GM23248 (cell line): ENCODE measurements at regions not wholly inside any gene's neighbourhood (a gene's known extent, or its start where the extent isn't known, plus 50 kb on each side); places are given as distances from the start of the nearest gene placed in this dataset.
"Not testable (repeated sequence)": the region's sequence is repeated elsewhere in the genome, so short reads cannot be mapped to it uniquely, and the experiment has no call there.

ENCODE experiments used
- DNase-seq: peaks from one replicate; pipeline ENCODE4 v3.0.0-alpha.2; 2015
- H2AFZ ChIP-seq: fragments of 200-600 bp; sonication (generic); 2 replicates; pipeline ENCODE4 v1.6.1; 2016; ENCODE audit warnings: antibody characterized with exemption
- H3F3A ChIP-seq: fragments of 200-600 bp; sonication (generic); 2 replicates; pipeline ENCODE4 v1.6.1; 2016; ENCODE audit warnings: mild to moderate bottlenecking, antibody characterized with exemption, mixed run types; ENCODE audit not compliant: insufficient read depth
- H3K27ac ChIP-seq: fragments of 200-600 bp; sonication (generic); 2 replicates; pipeline ENCODE4 v1.5.1; 2016; ENCODE audit warnings: mild to moderate bottlenecking
- H3K27me3 ChIP-seq: fragments of 200-600 bp; sonication (generic); replicated peaks from 2 replicates; pipeline ENCODE4 v1.6.1; 2016; ENCODE audit warnings: mild to moderate bottlenecking; ENCODE audit not compliant: insufficient read depth
- H3K36me3 ChIP-seq: fragments of 200-600 bp; sonication (generic); 2 replicates; pipeline ENCODE4 v1.6.1; 2016; ENCODE audit warnings: low read depth, mild to moderate bottlenecking
- H3K4me1 ChIP-seq: fragments of 200-600 bp; sonication (generic); 2 replicates; pipeline ENCODE4 v1.6.1; 2016; ENCODE audit warnings: mild to moderate bottlenecking; ENCODE audit not compliant: insufficient read depth
- H3K4me2 ChIP-seq: fragments of 200-600 bp; sonication (generic); one replicate; pipeline ENCODE4 v1.6.1; 2016; ENCODE audit warnings: mild to moderate bottlenecking; ENCODE audit not compliant: unreplicated experiment
- H3K4me3 ChIP-seq: fragments of 200-600 bp; sonication (generic); 2 replicates; pipeline ENCODE4 v1.5.1; 2016; ENCODE audit warnings: mild to moderate bottlenecking
- H3K79me2 ChIP-seq: fragments of 200-600 bp; sonication (generic); 2 replicates; pipeline ENCODE4 v1.6.1; 2016; ENCODE audit warnings: mild to moderate bottlenecking; ENCODE audit not compliant: insufficient read depth
- H3K9ac ChIP-seq: fragments of 200-600 bp; sonication (generic); 2 replicates; pipeline ENCODE4 v1.6.1; 2016; ENCODE audit warnings: mild to moderate bottlenecking
- H3K9me2 ChIP-seq: fragments of 200-600 bp; sonication (generic); 2 replicates; pipeline ENCODE4 v1.6.1; 2016; ENCODE audit warnings: mixed run types, mild to moderate bottlenecking, moderate library complexity; ENCODE audit not compliant: insufficient read depth
- H3K9me3 ChIP-seq: fragments of 200-600 bp; sonication (generic); one replicate; pipeline ENCODE4 v1.6.1; 2017; ENCODE audit warnings: low read depth
- H4K20me1 ChIP-seq: fragments of 200-600 bp; sonication (generic); 2 replicates; pipeline ENCODE4 v1.6.0; 2016; ENCODE audit not compliant: insufficient read depth
- EZH2 ChIP-seq: fragments of 200-600 bp; sonication (generic); IDR thresholded peaks from 2 replicates; pipeline ENCODE4 v1.6.1; 2018; ENCODE audit warnings: antibody characterized with exemption, mild to moderate bottlenecking; ENCODE audit not compliant: insufficient read depth, poor library complexity, severe bottlenecking
- EZH2phosphoT487 ChIP-seq: fragments of 200-600 bp; sonication (generic); IDR thresholded peaks from 2 replicates; pipeline ENCODE4 v1.6.1; 2018; ENCODE audit warnings: antibody characterized with exemption, moderate library complexity, mild to moderate bottlenecking, low read depth; ENCODE audit not compliant: insufficient read depth
- WGBS, 2 experiments: methylation state at CpG; one replicate each; pipeline ENCODE4 v1.1.6; 2015 to 2017; ENCODE audit warnings: low lambda C conversion rate in 2 of 2, low coverage in 1 of 2; ENCODE audit errors: missing lambda C conversion rate in 2 of 2; 5-methylcytosine and 5-hydroxymethylcytosine counted together
- in situ Hi-C: fragments of 300-500 bp; cut with MboI; formaldehyde crosslinking; loops from 2 replicates; pipeline ENCODE4 v1.15.0; 2020

DNA sequence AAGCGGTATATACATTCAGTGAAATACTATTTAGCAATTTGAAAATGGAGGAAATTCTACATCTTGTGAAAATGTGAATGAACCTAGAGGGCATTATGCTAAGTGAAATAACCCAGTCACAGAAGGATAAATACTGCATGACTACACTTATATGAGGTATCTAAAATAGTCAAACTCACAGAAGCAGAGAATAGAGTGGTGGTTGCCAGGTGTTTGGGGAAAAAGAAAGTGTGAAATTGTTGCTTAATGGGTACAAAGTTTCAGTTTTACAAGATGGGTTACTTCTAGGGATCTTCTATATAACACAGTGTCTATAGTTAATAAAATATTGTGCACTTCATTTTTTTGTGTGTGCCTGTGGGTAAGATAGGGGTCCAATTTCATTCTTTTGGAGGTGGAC, 1152.0 kb downstream of the EPHA7 start:
- no peaks in the 10 kb centered on the region for H3K27me3 ChIP-seq
- no peak overlapping the region for H2AFZ ChIP-seq

DNA sequence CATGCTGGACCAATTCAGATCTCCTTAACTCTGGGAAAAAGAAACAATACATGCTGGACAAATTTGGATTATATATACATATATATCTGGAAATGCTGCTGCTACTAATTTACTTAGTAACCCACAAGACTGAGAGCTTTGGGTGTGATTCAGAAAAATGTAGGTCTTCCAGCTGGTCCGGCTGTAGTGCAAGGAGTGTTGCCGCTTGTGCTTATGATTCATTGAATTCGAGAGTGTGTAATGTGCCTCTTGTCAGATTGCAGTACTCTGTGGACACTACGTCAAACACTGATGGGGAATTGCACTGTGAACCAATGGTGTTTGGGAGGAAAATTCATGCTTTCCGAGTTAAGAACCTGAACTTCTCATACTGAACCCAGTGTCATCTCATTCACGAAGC, 1155.5 kb downstream of the EPHA7 start:
- Histone ChIP-seq H3K27me3 (no peaks in the 10 kb centered on the region), H3K9me3 (no peaks in the 10 kb centered on the region), H3K4me3 (no peak overlapping the region), H2AFZ (no peak overlapping the region), H3K4me2 (no peak overlapping the region), H3K9ac (no peak overlapping the region), H3K79me2 (no peaks in the 10 kb centered on the region), H3F3A (no peaks in the 10 kb centered on the region), H3K4me1 (no peaks in the 10 kb centered on the region), H3K9me2 (no peaks in the 10 kb centered on the region), H3K27ac (no peak overlapping the region), H4K20me1 (no peaks in the 10 kb centered on the region), H3K36me3 (no peaks in the 10 kb centered on the region)
- in situ Hi-C loops: no loop called here
- no peak for DNase-seq
- TF ChIP-seq EZH2: no peak
- no peak for TF ChIP-seq EZH2phosphoT487
- 9% methylated on average over 6 of the region's 6 CpGs for WGBS, 2 experiments

More for the DNA sequence above, 1152.0 kb downstream of the EPHA7 start:
- Histone ChIP-seq H3K4me2 (no peak overlapping the region), H3K9me3 (no peaks in the 10 kb centered on the region), H3K9me2 (no peaks in the 10 kb centered on the region), H3K4me3 (no peak overlapping the region), H3K36me3 (no peaks in the 10 kb centered on the region), H3K4me1 (no peaks in the 10 kb centered on the region), H3F3A (no peaks in the 10 kb centered on the region), H3K9ac (no peak overlapping the region), H3K27ac (no peak overlapping the region), H4K20me1 (no peaks in the 10 kb centered on the region), H3K79me2 (no peaks in the 10 kb centered on the region)
- WGBS, 2 experiments: 50 to 60% methylated on average over 1 of the region's 1 CpG
- no peak for TF ChIP-seq EZH2
- no peak for TF ChIP-seq EZH2phosphoT487
- in situ Hi-C loops: no loop called here
- DNase-seq: no peak

DNA sequence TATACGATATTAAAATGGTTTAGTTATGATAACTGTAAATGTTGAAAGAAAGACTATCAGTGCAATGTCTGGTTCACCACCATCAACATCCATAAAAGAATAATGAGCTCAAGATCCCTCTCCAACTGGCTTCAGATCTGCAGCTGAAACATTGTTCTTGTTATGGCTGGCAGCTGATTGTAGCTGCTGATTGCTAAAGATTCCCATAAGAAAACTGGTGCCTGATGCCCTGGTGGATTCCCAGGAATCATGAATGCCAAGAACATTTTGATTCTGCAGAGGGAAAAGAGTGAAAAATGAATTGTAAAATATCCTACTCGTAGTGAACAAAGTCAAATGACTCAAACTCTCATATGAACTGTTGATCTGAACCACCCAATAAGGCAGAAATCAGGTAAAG, 1160.2 kb downstream of the EPHA7 start:
- H3K9ac ChIP-seq: no peak overlapping the region
- in situ Hi-C loops: no loop called here
- no peaks in the 10 kb centered on the region for H3K27me3 ChIP-seq
- no peaks in the 10 kb centered on the region for H3K36me3 ChIP-seq
- H2AFZ ChIP-seq: no peak overlapping the region
- no peaks in the 10 kb centered on the region for H3K4me1 ChIP-seq
- H4K20me1 ChIP-seq: no peaks in the 10 kb centered on the region
- WGBS, 2 experiments: 0 to 2% methylated on average over 2 of the region's 2 CpGs
- TF ChIP-seq EZH2 (no peak), EZH2phosphoT487 (no peak)
- H3K4me2 ChIP-seq: no peak overlapping the region
- DNase-seq: no peak
- H3K4me3 ChIP-seq: no peak overlapping the region
- no peaks in the 10 kb centered on the region for H3K9me3 ChIP-seq
- no peak overlapping the region for H3K27ac ChIP-seq
- no peaks in the 10 kb centered on the region for H3F3A ChIP-seq
- no peaks in the 10 kb centered on the region for H3K79me2 ChIP-seq
- H3K9me2 ChIP-seq: no peaks in the 10 kb centered on the region

DNA sequence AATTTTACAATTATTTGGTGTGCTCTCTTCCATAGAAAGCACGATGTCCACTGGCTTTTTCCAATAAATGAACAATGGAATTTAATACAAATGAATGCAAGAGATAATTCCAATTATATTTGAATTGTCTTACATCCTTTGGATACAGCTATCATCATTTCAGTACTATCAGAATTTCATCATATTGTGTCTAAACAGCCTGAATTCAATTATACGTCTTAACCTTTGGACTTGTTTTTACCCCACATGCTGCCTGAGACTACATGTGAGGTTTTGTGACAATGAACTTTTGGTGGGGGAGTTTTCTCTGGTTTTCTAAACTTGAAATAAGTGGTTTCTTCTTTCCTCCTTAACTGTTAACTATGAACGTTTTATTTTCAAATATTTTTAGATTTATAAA, 1176.0 kb downstream of the EPHA7 start:
- no peaks in the 10 kb centered on the region for H3K27me3 ChIP-seq
- no peak overlapping the region for H3K4me3 ChIP-seq
- in situ Hi-C loops: no loop called here
- no peaks in the 10 kb centered on the region for H3K79me2 ChIP-seq
- no peaks in the 10 kb centered on the region for H4K20me1 ChIP-seq
- no peak overlapping the region for H3K9ac ChIP-seq
- no peak overlapping the region for H3K27ac ChIP-seq
- H3K36me3 ChIP-seq: no peaks in the 10 kb centered on the region
- no peaks in the 10 kb centered on the region for H3K9me3 ChIP-seq
- no peaks in the 10 kb centered on the region for H3F3A ChIP-seq
- H3K4me1 ChIP-seq: no peaks in the 10 kb centered on the region
- H3K4me2 ChIP-seq: no peak overlapping the region
- no peak overlapping the region for H2AFZ ChIP-seq
- no peak for DNase-seq
- WGBS, 2 experiments: 14 to 19% methylated on average over 3 of the region's 3 CpGs
- H3K9me2 ChIP-seq: no peaks in the 10 kb centered on the region
- no peak for TF ChIP-seq EZH2phosphoT487
- no peak for TF ChIP-seq EZH2

DNA sequence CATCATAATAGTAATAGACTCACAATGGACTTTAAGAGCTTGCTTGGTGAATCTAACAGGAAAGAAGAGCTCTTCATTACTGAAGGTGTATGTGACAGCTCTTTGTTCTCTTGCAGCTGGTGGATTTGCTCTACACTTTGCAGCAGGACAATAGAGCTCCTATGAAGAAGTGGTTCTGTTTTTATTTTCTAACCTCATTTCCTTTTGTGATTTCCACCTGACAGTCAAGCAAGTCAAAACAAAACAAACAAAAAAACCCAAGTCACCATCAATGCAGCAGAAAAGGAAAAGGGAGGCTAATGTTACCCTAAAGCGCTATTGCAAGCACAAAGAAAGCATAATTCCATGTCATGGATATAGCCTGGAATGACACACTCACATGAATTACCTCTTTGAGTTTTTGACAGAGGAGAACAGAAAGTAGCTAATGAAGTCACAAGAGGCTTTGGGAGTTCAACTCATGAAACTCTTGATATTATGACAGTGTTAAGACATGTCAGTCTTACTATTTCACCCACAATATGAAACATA, 1188.1 kb downstream of the EPHA7 start:
- H3K4me3 ChIP-seq: no peak overlapping the region
- DNase-seq: no peak
- in situ Hi-C loops: no loop called here
- H2AFZ ChIP-seq: no peak overlapping the region
- no peaks in the 10 kb centered on the region for H3F3A ChIP-seq
- H3K27me3 ChIP-seq: no peaks in the 10 kb centered on the region
- H3K9me3 ChIP-seq: no peaks in the 10 kb centered on the region
- H3K9ac ChIP-seq: no peak overlapping the region
- no peaks in the 10 kb centered on the region for H3K36me3 ChIP-seq
- H3K4me2 ChIP-seq: no peak overlapping the region
- no peaks in the 10 kb centered on the region; the same call in 1 of the 2 replicates for H3K9me2 ChIP-seq
- 0 to 3% methylated on average over 1 of the region's 1 CpG for WGBS, 2 experiments
- H3K27ac ChIP-seq: no peak overlapping the region
- H3K79me2 ChIP-seq: no peaks in the 10 kb centered on the region
- no peaks in the 10 kb centered on the region for H3K4me1 ChIP-seq
- no peaks in the 10 kb centered on the region for H4K20me1 ChIP-seq
- TF ChIP-seq EZH2phosphoT487: no peak
- no peak for TF ChIP-seq EZH2

DNA sequence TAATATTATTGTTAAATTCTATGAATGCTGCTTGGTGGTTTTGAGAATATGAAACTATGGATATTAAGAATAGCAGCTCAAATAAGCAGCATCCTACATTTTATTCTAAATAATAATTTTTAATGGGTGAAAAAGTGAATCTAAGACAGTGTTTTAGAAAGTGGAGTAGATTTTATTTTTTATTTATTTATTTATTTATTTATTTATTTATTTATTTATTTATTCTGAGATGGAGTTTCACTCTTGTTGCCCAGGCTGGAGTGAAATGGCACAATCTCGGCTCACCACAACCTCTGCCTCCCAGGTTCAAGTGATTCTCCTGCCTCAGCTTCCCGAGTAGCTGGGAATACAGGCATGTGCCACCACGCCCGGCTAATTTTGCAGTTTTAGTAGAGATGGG, 1199.4 kb downstream of the EPHA7 start:
- in situ Hi-C loops, H3K4me1 ChIP-seq: not testable (repeated sequence)

More for the DNA sequence above, 1199.4 kb downstream of the EPHA7 start:
- WGBS, 2 experiments: 32 to 43% methylated on average over 4 of the region's 4 CpGs
- not testable (repeated sequence) for H3K27ac ChIP-seq, H3K9ac ChIP-seq, H3K36me3 ChIP-seq, DNase-seq, H3K9me3 ChIP-seq, H3K4me2 ChIP-seq, H4K20me1 ChIP-seq, H2AFZ ChIP-seq, H3K27me3 ChIP-seq, H3K79me2 ChIP-seq, H3F3A ChIP-seq, H3K4me3 ChIP-seq, H3K9me2 ChIP-seq
